ENCODE measurements at regions not wholly inside any gene's neighbourhood (a gene's known extent, or its start where the extent isn't known, plus 50 kb on each side); places are given as distances from the start of the nearest gene placed in this dataset.

DNA sequence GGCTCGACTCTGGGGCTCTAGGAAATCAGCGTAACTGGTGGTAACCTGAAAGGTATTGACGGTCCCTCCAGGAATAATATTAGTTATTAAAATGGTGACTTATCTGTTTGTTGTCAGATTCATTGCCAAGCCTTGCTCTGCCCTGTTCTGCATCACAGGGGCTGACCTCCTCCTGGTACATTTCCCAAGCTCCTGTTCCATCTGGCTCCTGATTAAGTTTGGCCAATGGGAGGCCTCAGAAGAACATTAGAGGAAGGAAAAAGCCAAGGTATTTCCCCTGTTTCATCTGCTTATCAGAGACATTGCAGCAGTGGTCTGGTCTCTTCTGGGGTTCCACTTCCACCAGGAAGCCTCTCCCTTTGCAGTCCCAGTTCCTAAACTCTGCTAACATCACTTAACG lies 527.0 kb downstream of the TNS1 start:
- no peak overlapping the region for H3K4me2 ChIP-seq
- no peak overlapping the region for H3K4me3 ChIP-seq (ENCODE audit: low read depth in 2 of 2, low read length in 1 of 2)
- 0 out of 4 replicates have a peak, but pooled peaks cover 0 to 8% of the 10 kb centered on the region in 2 experiments for H3K4me1 ChIP-seq (ENCODE audit: control insufficient read depth in 1 of 2, insufficient read depth in 2 of 2, low read depth in 1 of 2, low read length in 1 of 2)
- ChIA-PET POLR2A (no interaction called here), CTCF (interaction anchor here (1.4 kb wide), 1 partner anchor 9 kb away, joined by 4 read pairs; no protein-coding TSS in a partner anchor)
- no peaks in the 10 kb centered on the region for H3F3A ChIP-seq (replicated peaks; ENCODE audit: insufficient read depth)
- no peaks in the 10 kb centered on the region for H3K79me2 ChIP-seq (ENCODE audit: insufficient read depth)
- no peaks in the 10 kb centered on the region for H3K27me3 ChIP-seq (ENCODE audit: insufficient read depth)
- no peak overlapping the region for H3K27ac ChIP-seq (ENCODE audit: low read depth in 2 of 2, low read length in 1 of 2)
- no peak overlapping the region for H3K9ac ChIP-seq
- no peaks in the 10 kb centered on the region for H4K20me1 ChIP-seq (ENCODE audit: insufficient read depth)
- no peak overlapping the region for H2AFZ ChIP-seq (ENCODE audit: low read depth)
- no peak for DNase-seq
- no peak for TF ChIP-seq RAD21 (IDR thresholded peaks at IDR 0.05; ENCODE audit: low read length)
- no peaks in the 10 kb centered on the region for H3K9me3 ChIP-seq
- WGBS (ENCODE audit: low lambda C conversion rate) = 96% methylated on average over 4 of the region's 4 CpGs
- no peaks in the 10 kb centered on the region for H3K36me3 ChIP-seq (replicated peaks in 1 of 2; ENCODE audit: control insufficient read depth in 1 of 2, insufficient read depth in 2 of 2, low read length in 1 of 2)
- no peaks in the 10 kb centered on the region for H3K9me2 ChIP-seq

DNA sequence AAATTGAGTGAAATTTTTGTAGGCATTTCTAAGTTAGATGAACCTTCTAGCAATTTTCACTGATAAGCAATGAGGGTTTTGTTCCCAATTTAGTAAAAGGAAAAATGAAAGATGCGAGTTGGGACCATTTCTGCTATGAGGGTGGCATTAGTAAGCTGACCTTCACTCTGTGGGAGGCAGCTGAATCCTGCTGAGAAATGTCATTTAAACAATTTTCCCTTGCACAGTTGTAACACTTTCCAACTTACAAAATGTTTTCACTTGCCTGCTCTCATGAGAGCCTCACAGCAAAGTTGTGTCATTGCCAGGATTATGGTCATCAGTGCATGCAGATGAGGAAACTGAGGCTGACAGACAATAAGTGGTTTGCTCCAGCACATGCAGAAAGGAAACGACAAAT lies 527.7 kb downstream of the TNS1 start:
- Histone ChIP-seq H3K36me3 (replicated peaks in 1 of 2; ENCODE audit: control insufficient read depth in 1 of 2, insufficient read depth in 2 of 2, low read length in 1 of 2) (no peaks in the 10 kb centered on the region), H2AFZ (ENCODE audit: low read depth) (no peak overlapping the region), H3K9ac (no peak overlapping the region), H3F3A (replicated peaks; ENCODE audit: insufficient read depth) (no peaks in the 10 kb centered on the region), H3K9me2 (no peaks in the 10 kb centered on the region), H3K4me1 (ENCODE audit: control insufficient read depth in 1 of 2, insufficient read depth in 2 of 2, low read depth in 1 of 2, low read length in 1 of 2) (0 out of 4 replicates have a peak, but pooled peaks cover 0 to 8% of the 10 kb centered on the region in 2 experiments), H3K4me3 (ENCODE audit: low read depth in 2 of 2, low read length in 1 of 2) (no peak overlapping the region), H4K20me1 (ENCODE audit: insufficient read depth) (no peaks in the 10 kb centered on the region), H3K79me2 (ENCODE audit: insufficient read depth) (no peaks in the 10 kb centered on the region), H3K27me3 (ENCODE audit: insufficient read depth) (no peaks in the 10 kb centered on the region), H3K27ac (ENCODE audit: low read depth in 2 of 2, low read length in 1 of 2) (no peak overlapping the region), H3K9me3 (no peaks in the 10 kb centered on the region), H3K4me2 (no peak overlapping the region)
- POLR2A ChIA-PET = no interaction called here
- no peak for DNase-seq
- CTCF ChIA-PET = interaction anchor here (1.4 kb wide), 1 partner anchor 9 kb away, joined by 4 read pairs; no protein-coding TSS in a partner anchor
- WGBS (ENCODE audit: low lambda C conversion rate) = 100% methylated on average over 2 of the region's 2 CpGs
- TF ChIP-seq IRF3 (IDR thresholded peaks at IDR 0.05; ENCODE audit: low read depth, low read length) (no peak), EZH2phosphoT487 (IDR thresholded peaks at IDR 0.05; ENCODE audit: borderline replicate concordance, low read depth) (no peak), TCF12 (IDR thresholded peaks at IDR 0.05) (no peak), RXRA (IDR thresholded peaks at IDR 0.05; ENCODE audit: borderline replicate concordance, low read depth) (no peak), FOXM1 (IDR thresholded peaks at IDR 0.05; ENCODE audit: low read depth) (no peak), NFIC (IDR thresholded peaks at IDR 0.05; ENCODE audit: borderline replicate concordance) (no peak)

GRCh38 chr2:217471319-217471718 lies 531.5 kb downstream of the TNS1 start:
- H3K79me2 ChIP-seq (ENCODE audit: insufficient read depth) = no peaks in the 10 kb centered on the region
- 44% methylated on average over 1 of the region's 1 CpG for WGBS (ENCODE audit: low lambda C conversion rate)
- H3K36me3 ChIP-seq (replicated peaks in 1 of 2; ENCODE audit: control insufficient read depth in 1 of 2, insufficient read depth in 2 of 2, low read length in 1 of 2) = no peaks in the 10 kb centered on the region
- no peak for DNase-seq
- no peaks in the 10 kb centered on the region for H3K9me2 ChIP-seq
- CTCF ChIA-PET = no interaction called here
- no peaks in the 10 kb centered on the region for H3K9me3 ChIP-seq
- no peak overlapping the region for H3K4me2 ChIP-seq
- H4K20me1 ChIP-seq (ENCODE audit: insufficient read depth) = no peaks in the 10 kb centered on the region
- peaks cover 0 to 8% of the 10 kb centered on the region in 2 experiments; a peak in 1 of 4 replicates for H3K4me1 ChIP-seq (ENCODE audit: control insufficient read depth in 1 of 2, insufficient read depth in 2 of 2, low read depth in 1 of 2, low read length in 1 of 2)
- POLR2A ChIA-PET = no interaction called here
- H3K27ac ChIP-seq (ENCODE audit: low read depth in 2 of 2, low read length in 1 of 2) = peak overlapping the region in 1 of 2 experiments; percentile 23; a peak in 2 of 4 replicates
- H3K4me3 ChIP-seq (ENCODE audit: low read depth in 2 of 2, low read length in 1 of 2) = no peak overlapping the region
- H2AFZ ChIP-seq (ENCODE audit: low read depth) = peak overlapping the region; percentile 40; the same call in 1 of the 2 replicates
- no peak overlapping the region for H3K9ac ChIP-seq
- no peaks in the 10 kb centered on the region for H3K27me3 ChIP-seq (ENCODE audit: insufficient read depth)
- H3F3A ChIP-seq (replicated peaks; ENCODE audit: insufficient read depth) = no peaks in the 10 kb centered on the region
- TF ChIP-seq, protein P1, sequence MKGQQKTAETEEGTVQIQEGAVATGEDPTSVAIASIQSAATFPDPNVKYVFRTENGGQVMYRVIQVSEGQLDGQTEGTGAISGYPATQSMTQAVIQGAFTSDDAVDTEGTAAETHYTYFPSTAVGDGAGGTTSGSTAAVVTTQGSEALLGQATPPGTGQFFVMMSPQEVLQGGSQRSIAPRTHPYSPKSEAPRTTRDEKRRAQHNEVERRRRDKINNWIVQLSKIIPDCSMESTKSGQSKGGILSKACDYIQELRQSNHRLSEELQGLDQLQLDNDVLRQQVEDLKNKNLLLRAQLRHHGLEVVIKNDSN (IDR thresholded peaks at IDR 0.05; ENCODE audit: borderline replicate concordance, low read depth) = no peak
- TF ChIP-seq EZH2phosphoT487 (IDR thresholded peaks at IDR 0.05; ENCODE audit: borderline replicate concordance, low read depth) (no peak), POLR2AphosphoS5 (IDR thresholded peaks at IDR 0.05; ENCODE audit: low read depth, low read length) (no peak), ZBTB33 (IDR thresholded peaks at IDR 0.05; ENCODE audit: borderline replicate concordance, low read depth) (no peak), SMC3 (IDR thresholded peaks at IDR 0.05; ENCODE audit: low read depth, low read length) (no peak), TEAD4 (IDR thresholded peaks at IDR 0.05; ENCODE audit: borderline replicate concordance, insufficient read depth) (no peak), JUND (IDR thresholded peaks at IDR 0.05) (no peak), NFIC (IDR thresholded peaks at IDR 0.05; ENCODE audit: borderline replicate concordance) (no peak), MEF2A (IDR thresholded peaks at IDR 0.05; ENCODE audit: borderline replicate concordance, low read depth) (no peak), RCOR1 (IDR thresholded peaks at IDR 0.05; ENCODE audit: low read length) (no peak), IRF3 (IDR thresholded peaks at IDR 0.05; ENCODE audit: low read depth, low read length) (no peak), NRF1 (IDR thresholded peaks at IDR 0.05; ENCODE audit: low read depth, low read length) (no peak)
- TF ChIP-seq, protein P2, sequence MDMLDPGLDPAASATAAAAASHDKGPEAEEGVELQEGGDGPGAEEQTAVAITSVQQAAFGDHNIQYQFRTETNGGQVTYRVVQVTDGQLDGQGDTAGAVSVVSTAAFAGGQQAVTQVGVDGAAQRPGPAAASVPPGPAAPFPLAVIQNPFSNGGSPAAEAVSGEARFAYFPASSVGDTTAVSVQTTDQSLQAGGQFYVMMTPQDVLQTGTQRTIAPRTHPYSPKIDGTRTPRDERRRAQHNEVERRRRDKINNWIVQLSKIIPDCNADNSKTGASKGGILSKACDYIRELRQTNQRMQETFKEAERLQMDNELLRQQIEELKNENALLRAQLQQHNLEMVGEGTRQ (IDR thresholded peaks at IDR 0.05; ENCODE audit: borderline replicate concordance, low read depth, low read length) = no peak
